Activated CD4-positive, alpha-beta memory T cell treated with anti-CD3 and anti-CD28 coated beads for 36 hours (primary cell): ENCODE measurements at regions not wholly inside any gene's neighbourhood (a gene's known extent, or its start where the extent isn't known, plus 50 kb on each side); places are given as distances from the start of the nearest gene placed in this dataset.
A peak's percentile ranks its signal among the peaks of the same experiment; 100 is the strongest.

ENCODE experiments used
- CTCF ChIA-PET: fragments of 350-600 bp; sonication (Branson Sonifier 250); formaldehyde crosslinking; loops from one replicate; lab custom pipeline; 2021; ENCODE audit warnings: antibody characterized with exemption, inconsistent platforms; lab: Charles Lee
- POLR2A ChIA-PET: fragments of 350-600 bp; sonication (Branson Sonifier 250); formaldehyde crosslinking; loops from one replicate; lab custom pipeline; 2021; ENCODE audit warnings: antibody characterized with exemption; lab: Charles Lee
- DNase-seq: peaks from one replicate; pipeline ENCODE4 v3.0.0-alpha.2; 2020
- H3K27ac Mint-ChIP-seq: one replicate; pipeline ENCODE4 v1.8.0; 2021; ENCODE audit warnings: mixed read lengths
- H3K27me3 Mint-ChIP-seq: one replicate; pipeline ENCODE4 v1.8.0; 2021; ENCODE audit warnings: mixed read lengths
- H3K36me3 Mint-ChIP-seq: one replicate; pipeline ENCODE4 v1.8.0; 2021; ENCODE audit warnings: mixed read lengths
- H3K4me1 Mint-ChIP-seq: one replicate; pipeline ENCODE4 v1.8.0; 2021; ENCODE audit warnings: low read depth, mixed read lengths
- H3K4me3 Mint-ChIP-seq: one replicate; pipeline ENCODE4 v1.8.0; 2021; ENCODE audit warnings: mild to moderate bottlenecking, mixed read lengths
- H3K9me3 Mint-ChIP-seq: one replicate; pipeline ENCODE4 v1.8.0; 2021; ENCODE audit warnings: mixed read lengths
- intact Hi-C: fragments of 100-400 bp; cut with micrococcal nuclease; formaldehyde crosslinking; loops from one replicate; pipeline ENCODE4 v1.15.1; 2023

GRCh38 chrX:131595120-131595519 lies 51.2 kb downstream of the OR13H1 start:
- H3K36me3 Mint-ChIP-seq = no peaks in the 10 kb centered on the region
- no peaks in the 10 kb centered on the region for H3K27me3 Mint-ChIP-seq
- H3K4me1 Mint-ChIP-seq = no peaks in the 10 kb centered on the region
- ChIA-PET POLR2A (no interaction called here), CTCF (no interaction called here)
- intact Hi-C loops = no loop called here
- no peak overlapping the region for H3K4me3 Mint-ChIP-seq
- DNase-seq = no peak
- no peak overlapping the region for H3K27ac Mint-ChIP-seq
- peaks cover 2% of the 10 kb centered on the region for H3K9me3 Mint-ChIP-seq

- H3K27ac Mint-ChIP-seq = no peak overlapping the region
- no peaks in the 10 kb centered on the region for H3K9me3 Mint-ChIP-seq
- CTCF ChIA-PET = interaction anchor here (1.5 kb wide), 1 partner anchor 25 kb away, joined by 3 read pairs; no protein-coding TSS in a partner anchor
- no peak overlapping the region for H3K4me3 Mint-ChIP-seq
- POLR2A ChIA-PET = no interaction called here
- no peak for DNase-seq
- no peaks in the 10 kb centered on the region for H3K4me1 Mint-ChIP-seq
- H3K27me3 Mint-ChIP-seq = no peaks in the 10 kb centered on the region
- intact Hi-C loops = no loop called here
- H3K36me3 Mint-ChIP-seq = no peaks in the 10 kb centered on the region
These were observed 64.0 kb downstream of the OR13H1 start for GRCh38 chrX:131607792-131608369.

DNA sequence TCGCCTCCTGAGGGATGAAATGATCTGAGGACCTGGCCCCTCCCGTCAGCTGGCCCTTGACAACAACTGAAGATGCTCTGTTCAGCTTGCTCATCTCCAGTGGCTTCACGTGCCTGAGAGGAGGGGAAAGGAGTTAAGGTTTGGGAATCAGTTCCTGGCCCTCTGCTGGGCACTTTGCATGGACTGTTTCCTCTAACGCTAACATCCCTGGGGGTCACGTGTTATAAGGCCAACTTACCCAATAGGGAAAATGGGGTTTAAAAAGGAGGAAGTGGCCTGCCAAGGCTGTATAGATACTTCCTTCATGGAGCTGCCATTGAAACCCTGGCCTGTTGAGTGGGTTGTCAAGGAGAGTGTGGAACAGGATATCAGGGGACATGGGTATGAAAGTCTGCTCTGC lies 65.6 kb downstream of the OR13H1 start:
- no peak overlapping the region for H3K27ac Mint-ChIP-seq
- intact Hi-C loops = no loop called here
- no peaks in the 10 kb centered on the region for H3K36me3 Mint-ChIP-seq
- H3K27me3 Mint-ChIP-seq = no peaks in the 10 kb centered on the region
- no peak for DNase-seq
- POLR2A ChIA-PET = no interaction called here
- CTCF ChIA-PET = interaction anchor here (1.5 kb wide), 1 partner anchor 24 kb away, joined by 3 read pairs; no protein-coding TSS in a partner anchor
- H3K4me1 Mint-ChIP-seq = no peaks in the 10 kb centered on the region
- H3K9me3 Mint-ChIP-seq = no peaks in the 10 kb centered on the region
- no peak overlapping the region for H3K4me3 Mint-ChIP-seq

GRCh38 chrX:131613260-131613659 lies 69.4 kb downstream of the OR13H1 start:
- Mint-ChIP-seq H3K4me3 (no peak overlapping the region), H3K36me3 (no peaks in the 10 kb centered on the region), H3K9me3 (no peaks in the 10 kb centered on the region), H3K4me1 (no peaks in the 10 kb centered on the region), H3K27me3 (peaks cover 3% of the 10 kb centered on the region), H3K27ac (no peak overlapping the region)
- no peak for DNase-seq
- POLR2A ChIA-PET = no interaction called here
- CTCF ChIA-PET = interaction anchor here (0.9 kb wide), 1 partner anchor 20 kb away, joined by 3 read pairs; no protein-coding TSS in a partner anchor
- intact Hi-C loops = no loop called here

GRCh38 chrX:131614241-131614640 lies 70.4 kb downstream of the OR13H1 start:
- Mint-ChIP-seq H3K27me3 (peaks cover 6% of the 10 kb centered on the region), H3K36me3 (no peaks in the 10 kb centered on the region), H3K27ac (no peak overlapping the region), H3K9me3 (no peaks in the 10 kb centered on the region), H3K4me1 (no peaks in the 10 kb centered on the region), H3K4me3 (no peak overlapping the region)
- POLR2A ChIA-PET = no interaction called here
- intact Hi-C loops = no loop called here
- DNase-seq = no peak
- CTCF ChIA-PET = no interaction called here

GRCh38 chrX:131617182-131617581 lies 73.3 kb downstream of the OR13H1 start:
- CTCF ChIA-PET = no interaction called here
- Mint-ChIP-seq H3K9me3 (no peaks in the 10 kb centered on the region), H3K27ac (no peak overlapping the region), H3K36me3 (no peaks in the 10 kb centered on the region), H3K4me3 (no peak overlapping the region), H3K4me1 (no peaks in the 10 kb centered on the region), H3K27me3 (peaks cover 7% of the 10 kb centered on the region)
- intact Hi-C loops = no loop called here
- POLR2A ChIA-PET = no interaction called here
- DNase-seq = no peak

GRCh38 chrX:131621650-131622049 lies 77.8 kb downstream of the OR13H1 start:
- POLR2A ChIA-PET = no interaction called here
- Mint-ChIP-seq H3K36me3 (no peaks in the 10 kb centered on the region), H3K4me3 (no peak overlapping the region), H3K27me3 (peaks cover 4% of the 10 kb centered on the region), H3K27ac (no peak overlapping the region), H3K9me3 (no peaks in the 10 kb centered on the region), H3K4me1 (no peaks in the 10 kb centered on the region)
- no peak for DNase-seq
- CTCF ChIA-PET = interaction anchor here (1.2 kb wide), 1 partner anchor 12 kb away, joined by 3 read pairs; no protein-coding TSS in a partner anchor
- intact Hi-C loops = no loop called here

DNA sequence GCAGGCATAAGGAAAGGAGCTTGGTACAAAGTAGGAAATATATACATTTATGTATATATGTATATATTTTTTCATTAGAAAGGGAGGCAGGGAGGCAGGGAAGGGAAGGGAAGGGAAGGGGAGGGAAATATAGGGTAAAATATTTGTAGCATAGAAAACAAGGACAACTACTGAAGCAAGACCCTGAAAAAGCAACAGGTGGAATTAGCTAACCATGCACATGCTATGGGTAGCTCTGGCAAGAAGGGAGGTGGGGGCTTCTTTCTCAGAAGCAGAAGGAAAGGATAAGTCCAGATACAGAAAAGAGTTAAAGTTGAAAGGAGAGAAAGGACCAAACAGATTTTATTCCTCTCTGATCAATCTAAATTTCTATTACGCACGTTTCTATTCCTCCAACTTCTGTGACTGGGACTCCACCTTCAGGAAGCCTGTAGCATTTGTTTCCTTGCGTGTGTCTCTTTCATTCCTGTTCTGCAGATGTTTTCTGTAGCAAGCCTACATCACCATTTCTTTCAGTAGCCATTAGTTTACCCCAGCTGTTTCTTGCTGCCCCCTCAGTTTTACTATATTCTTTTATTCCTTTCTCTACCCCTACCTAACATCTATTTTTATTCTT lies 82.9 kb downstream of the OR13H1 start:
- H3K27me3 Mint-ChIP-seq = peaks cover 3% of the 10 kb centered on the region
- CTCF ChIA-PET = no interaction called here
- intact Hi-C loops = no loop called here
- no peak overlapping the region for H3K4me3 Mint-ChIP-seq
- H3K27ac Mint-ChIP-seq = no peak overlapping the region
- no peaks in the 10 kb centered on the region for H3K4me1 Mint-ChIP-seq
- DNase-seq = no peak
- no peaks in the 10 kb centered on the region for H3K36me3 Mint-ChIP-seq
- H3K9me3 Mint-ChIP-seq = no peaks in the 10 kb centered on the region
- POLR2A ChIA-PET = no interaction called here

- Mint-ChIP-seq H3K27me3 (peaks cover 3% of the 10 kb centered on the region), H3K4me3 (no peak overlapping the region), H3K4me1 (peaks cover 3% of the 10 kb centered on the region), H3K27ac (no peak overlapping the region), H3K36me3 (no peaks in the 10 kb centered on the region), H3K9me3 (no peaks in the 10 kb centered on the region)
- no peak for DNase-seq
- intact Hi-C loops = loop anchor here (5.0 kb wide), 1 partner anchor 47 kb away; no protein-coding TSS in a partner anchor
- ChIA-PET CTCF (no interaction called here), POLR2A (no interaction called here)
These were observed 86.7 kb downstream of the OR13H1 start for GRCh38 chrX:131630534-131630933.

- H3K27me3 Mint-ChIP-seq = no peaks in the 10 kb centered on the region
- DNase-seq = peak; percentile 44
- H3K36me3 Mint-ChIP-seq = no peaks in the 10 kb centered on the region
- no peaks in the 10 kb centered on the region for H3K9me3 Mint-ChIP-seq
- no peak overlapping the region for H3K27ac Mint-ChIP-seq
- POLR2A ChIA-PET = no interaction called here
- peaks cover 3% of the 10 kb centered on the region for H3K4me1 Mint-ChIP-seq
- H3K4me3 Mint-ChIP-seq = no peak overlapping the region
- intact Hi-C loops = loop anchor here (1.0 to 5.0 kb wide), 4 partner anchors 44 to 657 kb away; no protein-coding TSS in a partner anchor
- CTCF ChIA-PET = interaction anchor here (0.5 to 1.4 kb wide), 10 partner anchors 11 to 658 kb away, joined by 3 to 8 read pairs (median 3); no protein-coding TSS in a partner anchor
These were observed 89.5 kb downstream of the OR13H1 start for GRCh38 chrX:131633285-131633917.

GRCh38 chrX:131634900-131635299 lies 91.0 kb downstream of the OR13H1 start:
- Mint-ChIP-seq H3K9me3 (no peaks in the 10 kb centered on the region), H3K36me3 (no peaks in the 10 kb centered on the region), H3K27me3 (no peaks in the 10 kb centered on the region), H3K27ac (no peak overlapping the region), H3K4me3 (no peak overlapping the region), H3K4me1 (peaks cover 3% of the 10 kb centered on the region)
- ChIA-PET CTCF (no interaction called here), POLR2A (no interaction called here)
- DNase-seq = no peak
- intact Hi-C loops = loop anchor here (5.0 kb wide), 1 partner anchor 42 kb away; no protein-coding TSS in a partner anchor

DNA sequence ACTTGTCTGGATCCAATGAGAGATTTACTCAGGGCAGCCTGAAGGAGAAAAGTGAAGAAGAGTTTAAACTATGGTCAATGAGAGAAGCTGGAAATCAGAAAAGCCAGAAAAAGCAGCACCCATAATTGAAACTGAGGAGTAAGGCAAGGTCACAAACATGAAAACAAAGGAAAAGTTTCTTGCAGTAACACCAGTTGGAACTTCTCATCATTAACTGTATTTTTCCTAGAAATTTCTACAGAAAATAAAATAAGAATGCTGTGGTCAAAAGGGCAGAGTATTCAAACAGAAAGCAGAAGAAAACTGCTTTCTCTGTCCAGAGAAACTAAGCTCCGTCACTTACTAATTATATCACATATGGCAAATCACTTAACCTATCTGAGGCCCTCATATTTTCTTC lies 102.2 kb downstream of the OR13H1 start:
- no peaks in the 10 kb centered on the region for H3K4me1 Mint-ChIP-seq
- H3K9me3 Mint-ChIP-seq = no peaks in the 10 kb centered on the region
- no peak for DNase-seq
- H3K4me3 Mint-ChIP-seq = no peak overlapping the region
- no peak overlapping the region for H3K27ac Mint-ChIP-seq
- intact Hi-C loops = no loop called here
- H3K36me3 Mint-ChIP-seq = no peaks in the 10 kb centered on the region
- ChIA-PET CTCF (no interaction called here), POLR2A (no interaction called here)
- no peaks in the 10 kb centered on the region for H3K27me3 Mint-ChIP-seq
